SK-N-SH treated with all-trans-retinoic acid at 6 μM for 48 hours (cell line): ENCODE measurements at regions not wholly inside any gene's neighbourhood (a gene's known extent, or its start where the extent isn't known, plus 50 kb on each side); places are given as distances from the start of the nearest gene placed in this dataset.
"Not testable (repeated sequence)": the region's sequence is repeated elsewhere in the genome, so short reads cannot be mapped to it uniquely, and the experiment has no call there.

Experiments used
- ATAC-seq: fragments of 200-7000 bp; cut with Tn5 transposase; 3 replicates; pipeline ENCODE4 v1.9.1; 2020; ENCODE audit warnings: mild to moderate bottlenecking, moderate library complexity
- ARNTL ChIP-seq: fragments of 450-650 bp; formaldehyde crosslinking; IDR thresholded peaks from 2 replicates; pipeline ENCODE4 v1.5.0; 2020; ENCODE audit warnings: low read depth, mild to moderate bottlenecking, moderate library complexity, borderline replicate concordance
- BACH2 ChIP-seq: fragments of 250-450 bp; sonication (Bioruptor Pico); IDR thresholded peaks from 2 replicates; pipeline ENCODE4 v1.9.0; 2021; ENCODE audit warnings: mild to moderate bottlenecking, borderline replicate concordance
- ESRRG ChIP-seq: fragments of 250-450 bp; sonication (Bioruptor Pico); IDR thresholded peaks from 2 replicates; pipeline ENCODE4 v1.6.1; 2021; ENCODE audit warnings: mild to moderate bottlenecking
- GLIS3 ChIP-seq: fragments of 250-450 bp; sonication (Bioruptor Pico); IDR thresholded peaks from 2 replicates; pipeline ENCODE4 v1.5.0; 2020; ENCODE audit warnings: mild to moderate bottlenecking, moderate library complexity
- ISL1 ChIP-seq: fragments of 250-450 bp; sonication (Bioruptor Pico); IDR thresholded peaks from 2 replicates; pipeline ENCODE4 v2.1.2; 2022; ENCODE audit warnings: mild to moderate bottlenecking, moderate library complexity
- OSR1 ChIP-seq: fragments of 250-450 bp; sonication (Bioruptor Pico); IDR thresholded peaks from 2 replicates; pipeline ENCODE4 v1.8.0; 2022; ENCODE audit warnings: moderate library complexity, mild to moderate bottlenecking, inconsistent platforms
- PPARA ChIP-seq: fragments of 250-450 bp; sonication (Bioruptor Pico); IDR thresholded peaks from 2 replicates; pipeline ENCODE4 v1.5.0; 2020; ENCODE audit warnings: mild to moderate bottlenecking, borderline replicate concordance
- RARB ChIP-seq: fragments of 250-450 bp; sonication (Bioruptor Pico); IDR thresholded peaks from 2 replicates; pipeline ENCODE4 v1.8.0; 2021; ENCODE audit warnings: mild to moderate bottlenecking, moderate library complexity
- TCF4 ChIP-seq: fragments of 250-450 bp; sonication (Bioruptor Pico); IDR thresholded peaks from 2 replicates; pipeline ENCODE4 v1.8.0; 2021; ENCODE audit warnings: mild to moderate bottlenecking, moderate library complexity, borderline replicate concordance
- TOX ChIP-seq: fragments of 250-450 bp; sonication (Bioruptor Pico); IDR thresholded peaks from 2 replicates; pipeline ENCODE4 v1.8.0; 2021; ENCODE audit warnings: mild to moderate bottlenecking, moderate library complexity, borderline replicate concordance
- TSHZ2 ChIP-seq: fragments of 250-450 bp; sonication (Bioruptor Pico); IDR thresholded peaks from 2 replicates; pipeline ENCODE4 v1.5.0; 2020; ENCODE audit warnings: mild to moderate bottlenecking, moderate library complexity
- ZC3H10 ChIP-seq: fragments of 250-450 bp; sonication (Bioruptor Pico); IDR thresholded peaks from 2 replicates; pipeline ENCODE4 v1.5.1; 2021; ENCODE audit warnings: mild to moderate bottlenecking, moderate library complexity
- ZFP3 ChIP-seq: fragments of 250-450 bp; sonication (Bioruptor Pico); IDR thresholded peaks from 2 replicates; pipeline ENCODE4 v1.5.0; 2020; ENCODE audit warnings: mild to moderate bottlenecking, moderate library complexity
- ZNF565 ChIP-seq: fragments of 450-650 bp; formaldehyde crosslinking; conservative IDR thresholded peaks from 2 replicates; pipeline ENCODE4 v1.5.0; 2020; ENCODE audit warnings: low read depth, mild to moderate bottlenecking, moderate library complexity
- ZNF70 ChIP-seq: fragments of 450-650 bp; formaldehyde crosslinking; IDR thresholded peaks from 2 replicates; pipeline ENCODE4 v1.5.0; 2020; ENCODE audit warnings: mild to moderate bottlenecking, moderate library complexity
- ZNF8 ChIP-seq: fragments of 450-650 bp; formaldehyde crosslinking; IDR thresholded peaks from 2 replicates; pipeline ENCODE4 v1.5.0; 2020; ENCODE audit warnings: mild to moderate bottlenecking, moderate library complexity
- TF ChIP-seq, protein P1 (sequence below): fragments of 250-450 bp; sonication (Bioruptor Pico); IDR thresholded peaks from 2 replicates; pipeline ENCODE4 v1.8.0; 2021; ENCODE audit warnings: low read depth, mild to moderate bottlenecking, moderate library complexity, borderline replicate concordance
- TF ChIP-seq, protein P2 (sequence below): fragments of 250-450 bp; sonication (Bioruptor Pico); IDR thresholded peaks from 2 replicates; pipeline ENCODE4 v1.5.1; 2020; ENCODE audit warnings: low read depth, mild to moderate bottlenecking, moderate library complexity
- TF ChIP-seq, protein P3 (sequence below): fragments of 250-450 bp; sonication (Bioruptor Pico); IDR thresholded peaks from 2 replicates; pipeline ENCODE4 v1.5.1; 2021; ENCODE audit warnings: mild to moderate bottlenecking, moderate library complexity

DNA sequence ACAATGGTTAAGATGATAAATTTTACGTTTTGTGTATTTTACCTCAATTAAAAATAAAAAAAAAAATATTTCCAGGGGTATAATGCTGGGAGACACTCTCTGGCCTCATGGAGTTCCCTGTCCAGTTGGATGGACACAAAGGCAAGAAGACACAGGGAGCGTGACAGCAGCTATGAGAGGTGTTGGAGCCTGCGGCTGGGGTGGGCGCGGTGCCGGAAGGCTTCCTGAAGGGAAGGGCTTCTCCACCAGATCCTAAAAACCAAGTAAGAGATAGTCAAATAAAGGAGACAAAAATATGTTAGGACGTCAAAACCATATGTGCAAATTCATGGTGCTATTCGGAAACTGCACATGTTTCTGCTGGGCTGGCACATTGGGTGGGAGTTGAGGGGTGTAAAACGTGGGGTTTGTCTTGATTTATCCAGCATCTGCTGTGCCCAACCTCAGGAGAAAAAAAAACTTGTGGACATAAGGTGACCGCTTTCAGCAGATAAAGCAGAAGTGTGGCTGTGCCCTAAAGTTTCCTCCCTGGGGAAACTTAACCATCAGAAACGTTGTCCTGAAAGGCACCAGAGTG is 467.6 kb downstream of the RNF144A start (continued):
- TF ChIP-seq, protein P1, sequence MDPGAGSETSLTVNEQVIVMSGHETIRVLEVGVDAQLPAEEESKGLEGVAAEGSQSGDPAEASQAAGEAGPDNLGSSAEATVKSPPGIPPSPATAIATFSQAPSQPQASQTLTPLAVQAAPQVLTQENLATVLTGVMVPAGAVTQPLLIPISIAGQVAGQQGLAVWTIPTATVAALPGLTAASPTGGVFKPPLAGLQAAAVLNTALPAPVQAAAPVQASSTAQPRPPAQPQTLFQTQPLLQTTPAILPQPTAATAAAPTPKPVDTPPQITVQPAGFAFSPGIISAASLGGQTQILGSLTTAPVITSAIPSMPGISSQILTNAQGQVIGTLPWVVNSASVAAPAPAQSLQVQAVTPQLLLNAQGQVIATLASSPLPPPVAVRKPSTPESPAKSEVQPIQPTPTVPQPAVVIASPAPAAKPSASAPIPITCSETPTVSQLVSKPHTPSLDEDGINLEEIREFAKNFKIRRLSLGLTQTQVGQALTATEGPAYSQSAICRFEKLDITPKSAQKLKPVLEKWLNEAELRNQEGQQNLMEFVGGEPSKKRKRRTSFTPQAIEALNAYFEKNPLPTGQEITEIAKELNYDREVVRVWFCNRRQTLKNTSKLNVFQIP (CRISPR knock-in tag), result no peak
- TF ChIP-seq ISL1 (CRISPR knock-in tag) (no peak), BACH2 (no peak), TSHZ2 (CRISPR knock-in tag) (no peak)

GRCh38 chr2:7390311-7390710 is 473.1 kb downstream of the RNF144A start:
- ATAC-seq, result not testable (repeated sequence)

DNA sequence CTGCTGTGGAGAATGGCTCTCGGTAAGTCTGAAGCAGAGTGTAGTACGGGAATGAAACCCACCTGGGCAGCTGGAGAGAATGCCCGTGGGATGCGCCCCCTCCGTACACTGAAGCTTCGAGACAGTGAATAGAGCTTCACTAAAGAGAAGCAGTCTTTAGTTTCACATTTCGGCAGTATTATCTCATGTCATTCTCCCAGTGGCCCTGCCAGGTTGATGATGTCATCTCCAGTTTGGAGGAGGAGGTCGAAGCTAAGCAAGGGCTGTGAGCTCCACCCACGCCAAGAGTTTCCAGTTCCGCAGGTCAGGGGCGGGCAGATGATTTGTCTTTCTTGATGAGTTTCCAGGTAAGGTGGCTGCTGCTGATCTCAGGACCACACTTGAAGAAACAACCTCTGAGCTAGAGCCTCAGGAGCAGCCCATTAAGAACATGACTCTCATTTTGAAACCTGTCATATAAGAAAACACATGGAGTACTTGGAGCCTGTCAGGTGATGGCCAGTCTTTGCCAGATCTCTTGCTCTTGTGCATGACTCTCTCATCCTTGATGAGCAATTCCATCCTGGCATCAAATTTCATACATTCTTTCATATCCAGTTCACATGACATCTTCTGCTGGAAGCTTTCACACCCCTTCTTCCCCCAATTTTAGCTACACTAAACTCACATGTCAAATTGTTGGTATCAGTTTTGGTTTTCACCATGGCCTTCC is 475.0 kb downstream of the RNF144A start:
- no peak for TF ChIP-seq ZNF565 (CRISPR knock-in tag)
- TF ChIP-seq RARB (CRISPR knock-in tag), result no peak
- TF ChIP-seq, protein P2, sequence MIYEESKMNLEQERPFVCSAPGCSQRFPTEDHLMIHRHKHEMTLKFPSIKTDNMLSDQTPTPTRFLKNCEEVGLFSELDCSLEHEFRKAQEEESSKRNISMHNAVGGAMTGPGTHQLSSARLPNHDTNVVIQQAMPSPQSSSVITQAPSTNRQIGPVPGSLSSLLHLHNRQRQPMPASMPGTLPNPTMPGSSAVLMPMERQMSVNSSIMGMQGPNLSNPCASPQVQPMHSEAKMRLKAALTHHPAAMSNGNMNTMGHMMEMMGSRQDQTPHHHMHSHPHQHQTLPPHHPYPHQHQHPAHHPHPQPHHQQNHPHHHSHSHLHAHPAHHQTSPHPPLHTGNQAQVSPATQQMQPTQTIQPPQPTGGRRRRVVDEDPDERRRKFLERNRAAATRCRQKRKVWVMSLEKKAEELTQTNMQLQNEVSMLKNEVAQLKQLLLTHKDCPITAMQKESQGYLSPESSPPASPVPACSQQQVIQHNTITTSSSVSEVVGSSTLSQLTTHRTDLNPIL (CRISPR knock-in tag), result no peak
- TF ChIP-seq GLIS3, result no peak
- no peak for TF ChIP-seq ZNF8 (CRISPR knock-in tag)
- TF ChIP-seq TOX (CRISPR knock-in tag), result no peak
- no peak for TF ChIP-seq ZNF70 (CRISPR knock-in tag)
- TF ChIP-seq ZC3H10 (CRISPR knock-in tag), result no peak
- TF ChIP-seq ZFP3 (CRISPR knock-in tag), result no peak
- no peak for TF ChIP-seq ESRRG (CRISPR knock-in tag)
- no peak for TF ChIP-seq TSHZ2 (CRISPR knock-in tag)
- no peak for TF ChIP-seq ISL1 (CRISPR knock-in tag)
- TF ChIP-seq, protein P1 (CRISPR knock-in tag), result no peak
- TF ChIP-seq BACH2, result no peak
- no peak for TF ChIP-seq TCF4
- TF ChIP-seq, protein P3, sequence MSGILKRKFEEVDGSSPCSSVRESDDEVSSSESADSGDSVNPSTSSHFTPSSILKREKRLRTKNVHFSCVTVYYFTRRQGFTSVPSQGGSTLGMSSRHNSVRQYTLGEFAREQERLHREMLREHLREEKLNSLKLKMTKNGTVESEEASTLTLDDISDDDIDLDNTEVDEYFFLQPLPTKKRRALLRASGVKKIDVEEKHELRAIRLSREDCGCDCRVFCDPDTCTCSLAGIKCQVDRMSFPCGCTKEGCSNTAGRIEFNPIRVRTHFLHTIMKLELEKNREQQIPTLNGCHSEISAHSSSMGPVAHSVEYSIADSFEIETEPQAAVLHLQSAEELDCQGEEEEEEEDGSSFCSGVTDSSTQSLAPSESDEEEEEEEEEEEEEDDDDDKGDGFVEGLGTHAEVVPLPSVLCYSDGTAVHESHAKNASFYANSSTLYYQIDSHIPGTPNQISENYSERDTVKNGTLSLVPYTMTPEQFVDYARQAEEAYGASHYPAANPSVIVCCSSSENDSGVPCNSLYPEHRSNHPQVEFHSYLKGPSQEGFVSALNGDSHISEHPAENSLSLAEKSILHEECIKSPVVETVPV, result no peak
- no peak for TF ChIP-seq OSR1 (CRISPR knock-in tag)
- TF ChIP-seq ARNTL (CRISPR knock-in tag), result no peak
- no peak for TF ChIP-seq PPARA (CRISPR knock-in tag)
- peak; percentile 36; the same call in 2 of the 3 replicates for ATAC-seq
